GM21390 (cell line): ENCODE measurements at regions not wholly inside any gene's neighbourhood (a gene's known extent, or its start where the extent isn't known, plus 50 kb on each side); places are given as distances from the start of the nearest gene placed in this dataset.
"Not testable (repeated sequence)": the region's sequence is repeated elsewhere in the genome, so short reads cannot be mapped to it uniquely, and the experiment has no call there.

Source experiments
- ATAC-seq: cut with Tn5 transposase; IDR thresholded peaks from one replicate; pipeline ENCODE4 v1.9.1; 2021; ENCODE audit not compliant: unreplicated experiment

DNA sequence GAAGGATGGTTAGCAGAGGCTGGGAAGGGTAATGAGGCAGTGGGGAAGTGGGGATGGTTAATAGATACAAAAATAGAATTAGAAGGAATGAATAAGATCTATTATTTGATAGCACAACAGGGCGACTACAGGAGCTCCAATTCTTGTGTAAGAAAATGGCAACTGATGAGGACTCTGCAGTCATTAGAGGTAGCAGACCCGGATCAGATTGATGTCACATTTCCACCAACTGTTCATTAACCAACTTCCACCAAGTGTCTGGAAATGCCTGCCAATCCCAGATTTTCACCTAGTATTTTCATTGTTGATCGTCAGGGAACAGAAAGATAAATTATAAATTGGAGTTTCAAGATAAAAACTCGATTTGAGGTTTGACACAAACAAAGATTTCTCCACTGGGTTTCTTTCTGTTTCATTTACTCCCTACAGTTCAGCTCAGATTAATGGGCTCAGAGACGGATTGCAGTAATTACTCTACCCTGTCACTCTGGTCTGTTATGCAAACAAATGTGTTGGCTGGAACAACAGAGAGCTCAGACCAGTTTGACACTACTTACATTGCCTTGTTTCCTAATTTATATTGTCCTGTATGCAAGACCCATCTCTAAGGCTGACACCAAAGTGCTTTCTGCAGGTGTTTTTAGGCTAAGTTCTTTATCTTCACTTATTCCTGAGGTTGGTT, 909.2 kb upstream of the PRKX start:
- ATAC-seq: no peak

DNA sequence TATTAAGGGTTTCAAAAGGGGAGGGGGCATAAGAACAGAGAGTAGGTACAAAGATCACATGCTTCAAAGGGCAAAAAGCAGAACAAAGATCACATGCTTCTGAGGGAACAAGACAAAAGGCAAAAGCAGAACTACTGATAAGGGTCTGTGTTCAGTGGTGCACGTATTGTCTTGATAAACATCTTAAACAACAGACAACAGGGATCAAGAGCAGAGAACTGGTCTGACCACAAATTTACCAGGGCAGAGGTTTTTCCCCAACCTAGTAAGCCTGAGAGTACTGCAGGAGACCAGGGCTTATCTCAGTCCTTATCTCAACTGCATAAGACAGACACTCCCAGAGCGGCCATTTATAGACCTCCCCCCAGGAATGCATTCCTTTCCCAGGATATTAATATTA, 900.2 kb upstream of the PRKX start:
- ATAC-seq: not testable (repeated sequence)

- no peak for ATAC-seq
These were observed 875.4 kb upstream of the PRKX start for GRCh38 chrX:4588893-4589292.

GRCh38 chrX:4588466-4588865, 875.0 kb upstream of the PRKX start:
- ATAC-seq: no peak

DNA sequence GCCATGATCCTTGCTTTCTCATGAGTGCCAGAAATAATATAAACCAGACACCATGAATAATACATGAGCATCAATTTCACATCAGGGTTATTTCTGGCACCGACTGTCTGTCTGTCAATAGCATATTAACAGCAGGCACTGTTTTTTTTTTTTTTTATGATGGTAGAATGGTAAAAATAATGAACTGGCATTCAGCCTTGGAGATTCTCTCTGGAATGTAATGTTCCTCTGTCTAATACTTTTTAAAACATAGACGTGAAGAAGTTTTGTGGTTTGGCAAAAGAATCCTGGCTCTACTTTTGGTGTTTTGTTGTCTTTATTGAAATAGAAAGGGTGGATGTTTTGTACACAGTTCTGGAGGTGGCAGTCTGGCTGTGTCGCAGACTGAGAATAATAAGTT, 874.6 kb upstream of the PRKX start:
- no peak for ATAC-seq

GRCh38 chrX:4579999-4580398, 866.5 kb upstream of the PRKX start:
- ATAC-seq: no peak

DNA sequence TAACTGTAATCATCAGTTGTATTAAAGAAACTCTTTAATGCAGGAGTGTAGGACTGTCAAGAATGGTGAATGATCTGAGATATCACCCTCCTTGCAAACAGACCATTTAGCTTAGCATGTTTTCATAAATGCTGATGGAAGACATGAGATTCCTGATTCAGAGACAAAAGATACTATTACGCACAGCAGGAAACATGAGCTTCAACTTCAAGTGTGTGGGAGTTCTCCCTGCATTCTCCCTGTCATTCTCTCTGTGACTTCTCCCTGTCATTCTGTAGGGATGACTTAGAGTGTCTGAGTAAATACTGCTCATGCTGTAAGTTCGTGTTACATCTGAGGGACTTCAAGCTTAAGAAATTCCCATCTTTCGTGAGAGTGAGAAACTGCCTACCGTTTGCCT, 866.0 kb upstream of the PRKX start:
- no peak for ATAC-seq

DNA sequence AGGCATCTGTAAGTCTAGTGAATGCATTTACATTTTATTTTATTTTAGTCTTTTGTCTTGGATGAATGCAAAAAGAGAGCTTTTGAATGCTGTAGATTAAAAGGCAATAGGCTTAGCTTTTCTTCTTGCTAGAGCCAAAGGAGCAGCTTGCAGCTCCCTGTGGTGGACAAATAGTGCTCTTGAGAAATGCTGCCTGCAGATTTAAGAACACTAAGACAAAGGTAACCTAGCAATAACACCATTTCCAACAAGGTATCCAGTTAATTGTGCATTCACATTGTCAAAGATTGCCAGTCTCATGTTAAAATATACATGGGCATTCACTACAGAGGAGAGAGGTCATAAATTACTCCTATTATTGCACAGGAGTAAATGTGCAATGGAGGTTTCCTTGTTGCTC, 859.2 kb upstream of the PRKX start:
- ATAC-seq: no peak

GRCh38 chrX:4570151-4570550, 856.7 kb upstream of the PRKX start:
- ATAC-seq: no peak

DNA sequence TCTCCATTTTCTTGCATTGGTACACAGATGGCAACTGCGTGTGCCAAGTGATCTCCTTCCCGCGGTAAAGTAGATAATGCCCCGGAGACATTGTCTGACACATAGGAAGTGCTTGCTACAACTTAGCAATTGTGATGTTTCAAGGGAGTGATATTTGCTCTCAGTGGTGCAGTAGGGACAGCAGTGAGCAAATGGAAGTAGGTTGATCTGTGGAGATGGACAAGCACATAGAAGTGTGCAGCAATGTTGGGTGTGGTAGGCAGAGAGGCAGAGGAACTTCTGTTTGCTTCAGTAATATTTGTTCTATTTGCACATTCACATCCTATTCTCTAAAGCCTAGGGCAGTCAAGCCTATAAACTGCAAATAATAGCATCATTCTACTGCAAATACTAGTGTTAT, 846.7 kb upstream of the PRKX start:
- ATAC-seq: no peak

DNA sequence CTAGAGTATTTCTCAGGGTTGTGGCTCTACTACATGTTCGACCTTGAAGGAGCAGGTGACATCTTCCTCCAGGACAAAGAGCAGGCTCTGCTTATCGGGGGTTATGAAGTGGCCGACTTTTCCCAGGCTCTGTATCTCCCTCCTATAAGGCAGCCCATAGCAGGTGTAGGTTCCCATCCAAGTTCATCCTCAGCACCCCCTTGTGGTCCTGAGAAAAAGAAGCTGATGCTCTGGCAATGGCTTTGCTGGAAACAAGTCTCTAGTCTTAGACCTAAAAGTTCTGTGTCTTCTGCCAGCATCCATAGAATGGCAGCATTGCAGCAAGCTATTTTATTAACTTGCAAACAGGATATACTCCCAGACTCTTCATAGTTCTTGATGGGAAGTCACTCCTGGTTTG, 836.6 kb upstream of the PRKX start:
- no peak for ATAC-seq

GRCh38 chrX:4547213-4547836, 833.9 kb upstream of the PRKX start:
- ATAC-seq: no peak

DNA sequence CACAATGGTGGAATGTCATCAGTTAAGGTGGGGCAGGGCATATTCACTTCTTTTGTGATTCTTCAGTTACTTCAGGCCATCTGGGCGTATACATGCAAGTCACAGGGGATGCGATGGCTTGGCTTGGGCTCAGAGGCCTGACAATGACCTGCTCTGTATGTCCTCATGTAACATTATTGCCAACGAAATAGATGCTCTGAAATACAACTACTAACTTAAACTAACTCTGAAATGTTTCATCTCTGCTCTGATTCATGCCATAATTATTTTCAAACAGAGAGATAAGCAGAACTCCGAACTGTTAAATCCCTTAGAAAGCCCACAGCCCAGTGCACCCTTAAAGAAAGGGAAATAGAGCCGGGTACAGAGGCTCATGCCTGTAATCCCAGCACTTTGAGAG, 832.7 kb upstream of the PRKX start:
- not testable (repeated sequence) for ATAC-seq

DNA sequence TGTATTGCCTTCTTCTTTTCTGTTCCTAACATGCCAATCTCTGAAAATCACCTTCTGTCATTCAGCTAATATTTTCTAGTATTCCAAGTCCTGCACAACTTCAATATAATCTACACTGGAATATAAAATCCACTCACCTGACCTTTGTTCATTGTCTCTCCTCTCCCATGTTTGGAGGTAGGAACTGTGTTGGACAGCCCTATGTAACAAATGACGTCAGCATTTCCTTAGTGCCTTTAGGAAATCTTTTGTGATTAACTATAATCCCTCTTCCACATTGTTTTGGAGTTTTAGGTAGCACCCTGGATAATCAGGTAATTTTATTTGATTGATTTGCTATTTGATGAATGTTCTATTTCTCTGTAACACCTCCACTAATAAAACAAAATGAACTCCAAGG, 814.8 kb upstream of the PRKX start:
- ATAC-seq: no peak

DNA sequence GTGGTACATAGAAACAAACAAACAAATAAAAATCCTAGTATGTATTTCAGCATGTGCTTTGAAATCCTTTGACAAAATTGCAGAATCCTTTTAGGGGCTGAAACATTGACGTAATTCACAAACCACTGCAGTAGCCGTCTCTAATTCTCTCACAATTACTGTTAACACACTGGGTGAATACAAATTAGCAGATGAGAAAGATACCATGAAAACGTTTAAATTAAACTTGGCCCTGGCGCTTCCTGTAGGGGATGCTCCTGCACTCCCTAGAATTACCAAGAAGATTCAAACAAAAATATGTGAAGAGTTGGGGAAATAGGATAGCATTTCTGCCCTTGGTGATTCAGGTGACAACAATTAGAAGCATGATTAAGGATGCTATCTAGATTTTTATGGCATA, 772.5 kb upstream of the PRKX start:
- ATAC-seq: no peak

DNA sequence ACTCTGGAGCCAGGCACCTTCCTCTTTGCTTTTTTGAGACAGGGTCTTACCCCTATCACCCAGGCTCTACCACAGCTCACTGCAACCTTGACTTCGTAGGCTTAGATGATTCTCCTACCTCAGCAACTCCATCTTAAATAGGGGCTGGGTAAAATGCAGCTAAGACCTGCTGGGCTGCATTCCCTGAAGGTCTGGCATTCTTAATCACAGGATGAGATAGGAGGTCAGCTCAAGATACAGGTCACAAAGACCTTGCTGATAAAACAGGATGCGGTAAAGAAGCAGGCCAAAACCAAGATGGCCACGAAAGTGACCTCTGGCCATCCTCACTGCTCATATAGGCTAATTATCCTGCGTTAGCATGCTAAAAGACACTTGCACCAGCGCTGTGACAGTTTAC, 770.8 kb upstream of the PRKX start:
- no peak for ATAC-seq

DNA sequence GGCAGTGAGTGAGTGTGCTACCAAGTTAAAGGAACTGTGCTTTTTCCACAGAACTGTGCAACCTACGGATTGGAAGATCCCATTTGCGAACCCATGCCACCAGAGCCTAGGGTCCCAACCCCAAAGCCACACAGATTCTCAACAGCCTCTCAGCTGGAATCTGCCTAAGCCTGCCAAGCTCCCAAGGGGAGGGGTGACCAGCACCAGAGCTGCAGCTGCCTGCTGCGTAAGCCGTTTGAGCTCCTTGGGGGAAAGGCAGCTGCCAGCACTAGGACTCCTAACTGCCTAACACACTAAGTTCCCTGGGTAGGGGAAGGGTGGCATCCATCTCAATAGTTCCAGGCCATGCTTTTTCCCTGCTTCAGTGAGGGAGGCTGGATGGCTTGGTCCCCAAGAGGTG, 738.1 kb upstream of the PRKX start:
- ATAC-seq: no peak

DNA sequence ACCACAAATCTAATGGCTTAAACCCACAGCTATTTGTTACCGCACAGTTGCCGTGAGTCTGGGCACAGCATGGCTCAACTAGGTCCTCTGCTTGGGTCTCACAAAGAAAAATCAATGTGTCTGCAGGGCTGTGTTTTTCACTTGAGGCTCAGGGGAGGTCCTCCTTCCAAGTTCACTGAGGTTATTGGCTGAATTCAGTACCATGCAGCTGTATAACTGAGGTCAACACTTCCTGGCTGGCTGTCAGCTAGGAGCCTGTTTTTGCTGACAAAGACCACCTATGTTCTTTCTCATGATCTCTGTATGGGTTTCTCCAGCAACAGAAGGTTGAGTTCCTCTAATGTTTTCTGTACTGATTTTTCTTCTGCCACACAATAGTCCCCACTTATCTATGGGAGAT, 736.7 kb upstream of the PRKX start:
- ATAC-seq: no peak

DNA sequence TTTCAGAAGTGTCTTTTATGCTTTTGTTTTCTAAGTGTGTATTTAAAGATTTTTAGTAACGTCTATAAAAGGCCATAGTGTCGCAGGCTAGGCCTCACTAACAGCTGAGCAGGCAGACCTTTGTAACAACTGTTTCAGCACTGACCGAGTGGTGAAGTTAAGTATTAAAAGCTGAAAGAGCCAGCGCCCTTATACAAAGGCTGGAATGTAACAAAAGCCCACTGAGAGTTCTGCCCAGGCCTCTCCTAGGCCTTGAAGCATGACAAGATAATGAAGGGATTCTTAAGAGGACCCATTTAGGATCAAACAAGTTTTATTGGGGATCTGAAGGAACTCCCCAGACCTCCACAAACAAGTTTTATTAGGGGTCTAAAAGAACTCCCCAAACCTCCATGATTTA, 722.5 kb upstream of the PRKX start:
- ATAC-seq: no peak

DNA sequence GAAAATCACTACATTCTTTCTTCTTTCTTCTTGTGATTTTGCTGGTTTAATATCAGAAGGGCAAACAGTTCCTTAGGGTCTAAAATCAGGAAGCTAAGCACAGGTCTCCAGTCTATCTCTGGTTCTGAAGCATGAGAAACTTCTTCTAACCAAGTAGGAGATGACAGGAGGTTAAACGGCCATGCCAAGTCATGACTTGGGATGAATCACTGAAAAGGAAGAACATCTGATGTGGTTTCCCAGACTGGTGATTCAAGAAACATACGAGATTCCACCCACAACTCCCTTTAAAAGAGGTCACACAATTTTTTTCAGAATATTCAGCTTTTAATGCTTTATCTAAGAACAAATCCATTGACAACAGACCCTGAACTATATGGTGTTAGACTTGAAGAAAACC, 684.0 kb upstream of the PRKX start:
- ATAC-seq: no peak

DNA sequence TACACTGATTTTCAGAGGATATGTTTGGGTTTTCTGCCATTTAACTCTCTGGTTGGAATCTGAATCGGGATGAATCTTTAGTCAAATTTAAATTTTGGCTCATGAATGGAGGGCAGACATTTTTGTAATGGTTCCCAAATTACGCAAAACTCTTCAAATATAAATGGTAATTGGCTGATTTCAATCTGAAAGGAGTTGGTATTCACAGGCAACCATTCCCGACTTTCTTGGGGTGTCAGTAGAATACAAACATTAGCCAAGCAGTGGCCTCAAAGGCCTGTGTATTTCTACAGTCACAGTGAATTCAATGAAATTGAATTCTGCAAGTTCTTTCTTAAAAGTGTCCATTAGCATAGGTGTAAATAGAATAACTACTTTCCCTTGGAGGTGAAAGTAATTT, 668.8 kb upstream of the PRKX start:
- no peak for ATAC-seq

DNA sequence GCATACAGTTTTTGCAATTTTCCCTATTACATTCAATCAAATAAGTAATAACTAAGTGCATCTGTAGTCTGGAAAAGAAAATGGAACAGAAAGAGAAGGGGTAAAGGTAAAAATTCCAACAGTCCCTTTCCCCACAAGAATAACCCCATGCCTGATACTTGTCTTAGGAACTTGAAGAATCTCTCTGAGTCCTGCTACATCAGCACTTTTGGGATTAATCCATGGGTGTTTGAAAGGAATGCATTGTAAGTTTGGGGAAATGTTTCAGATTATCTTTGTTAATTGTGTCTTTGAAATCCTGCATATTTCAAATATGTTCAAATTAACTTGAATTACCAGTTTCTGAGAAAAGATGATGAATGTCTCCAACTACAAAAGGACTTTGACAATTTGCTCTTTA, 667.3 kb upstream of the PRKX start:
- no peak for ATAC-seq

GRCh38 chrX:4379071-4379470, 665.6 kb upstream of the PRKX start:
- ATAC-seq: no peak
